Calu3 (cell line): ENCODE measurements at regions not wholly inside any gene's neighbourhood (a gene's known extent, or its start where the extent isn't known, plus 50 kb on each side); places are given as distances from the start of the nearest gene placed in this dataset.

Experiments used
- BruUV-seq: library from RNA; stranded (reverse); fragments of 400-500 nt; replicated peaks from 2 replicates; lab custom pipeline; 2021; lab: Mats Ljungman, UMichigan
- CTCF ChIA-PET: fragments of 300-600 bp; sonication (Branson Sonifier 250); formaldehyde crosslinking; loops from one replicate; lab custom pipeline; 2022; ENCODE audit warnings: antibody characterized with exemption; lab: Charles Lee
- DNase-seq: peaks from one replicate; pipeline ENCODE4 v3.0.0; 2022
- H3K27ac Mint-ChIP-seq: one replicate; pipeline ENCODE4 v1.8.0; 2022; ENCODE audit warnings: mixed read lengths; ENCODE audit not compliant: unreplicated experiment
- H3K27me3 Mint-ChIP-seq: one replicate; pipeline ENCODE4 v1.8.0; 2022; ENCODE audit warnings: mixed read lengths; ENCODE audit not compliant: unreplicated experiment
- H3K36me3 Mint-ChIP-seq: one replicate; pipeline ENCODE4 v1.8.0; 2022; ENCODE audit warnings: mild to moderate bottlenecking, moderate library complexity, mixed read lengths; ENCODE audit not compliant: insufficient read depth, unreplicated experiment
- H3K4me1 Mint-ChIP-seq: one replicate; pipeline ENCODE4 v1.8.0; 2022; ENCODE audit warnings: mild to moderate bottlenecking, low read depth, mixed read lengths; ENCODE audit not compliant: unreplicated experiment
- H3K4me3 Mint-ChIP-seq: one replicate; pipeline ENCODE4 v1.8.0; 2022; ENCODE audit warnings: mild to moderate bottlenecking, low read depth, moderate library complexity, mixed read lengths; ENCODE audit not compliant: unreplicated experiment
- H3K9me3 Mint-ChIP-seq: one replicate; pipeline ENCODE4 v1.8.0; 2022; ENCODE audit warnings: low read depth, mixed read lengths; ENCODE audit not compliant: unreplicated experiment
- intact Hi-C: fragments of 100-400 bp; cut with micrococcal nuclease; formaldehyde crosslinking; loops from one replicate; pipeline ENCODE4 v1.10.0; 2022; ENCODE audit not compliant: unreplicated experiment
- TF ChIP-seq, protein P1 (sequence below): fragments of 200-600 bp; IDR thresholded peaks from one replicate; pipeline ENCODE4 v1.8.0; 2022; ENCODE audit warnings: antibody characterized with exemption; ENCODE audit not compliant: unreplicated experiment

DNA sequence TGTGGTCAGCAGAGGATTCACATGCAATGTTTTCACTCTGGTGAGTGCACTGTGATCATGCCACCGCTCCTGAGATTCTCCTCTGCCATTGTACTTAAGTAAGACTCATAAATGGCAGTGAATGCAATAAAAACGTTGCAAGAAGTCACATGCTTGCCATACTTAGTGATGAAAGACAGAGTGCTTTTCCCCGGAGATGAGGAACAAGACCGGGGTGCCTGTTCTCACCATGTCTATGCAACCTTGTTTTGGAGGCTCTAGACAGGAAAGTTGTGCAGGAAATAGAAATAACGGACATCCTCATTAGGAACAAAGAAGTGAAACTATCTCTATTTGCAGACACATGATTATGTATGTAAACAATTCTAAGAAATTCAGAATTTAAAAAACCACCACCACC lies 84.7 kb upstream of the IRX2 start:
- H3K36me3 Mint-ChIP-seq, result no peaks in the 10 kb centered on the region
- no TSS peak for BruUV-seq
- H3K27me3 Mint-ChIP-seq, result no peaks in the 10 kb centered on the region

DNA sequence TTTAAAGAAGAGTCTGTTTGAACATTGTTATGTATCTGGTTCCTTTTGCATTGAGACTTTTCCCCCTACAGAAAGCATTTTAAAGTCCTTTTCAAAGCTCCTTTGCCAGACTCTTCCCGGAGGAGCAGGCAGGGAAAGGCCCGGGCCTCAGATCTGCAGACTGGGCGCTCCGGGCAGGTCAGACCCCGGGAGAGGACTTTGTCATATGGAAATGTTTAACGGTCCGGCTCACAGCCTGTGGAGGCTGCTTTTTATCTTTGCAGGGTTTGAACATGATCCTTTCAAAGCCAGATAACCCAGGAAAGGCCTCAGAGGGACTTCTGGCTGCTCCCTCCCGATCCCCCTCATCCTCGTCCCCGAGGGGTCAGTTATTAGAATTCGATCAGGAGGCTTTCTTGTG lies 82.1 kb upstream of the IRX2 start:
- Mint-ChIP-seq H3K4me1 (no peaks in the 10 kb centered on the region), H3K27me3 (no peaks in the 10 kb centered on the region), H3K9me3 (peaks cover 7% of the 10 kb centered on the region), H3K4me3 (no peak overlapping the region), H3K27ac (no peak overlapping the region), H3K36me3 (no peaks in the 10 kb centered on the region)
- BruUV-seq, result no TSS peak
- intact Hi-C loops, result no loop called here
- TF ChIP-seq, protein P1, sequence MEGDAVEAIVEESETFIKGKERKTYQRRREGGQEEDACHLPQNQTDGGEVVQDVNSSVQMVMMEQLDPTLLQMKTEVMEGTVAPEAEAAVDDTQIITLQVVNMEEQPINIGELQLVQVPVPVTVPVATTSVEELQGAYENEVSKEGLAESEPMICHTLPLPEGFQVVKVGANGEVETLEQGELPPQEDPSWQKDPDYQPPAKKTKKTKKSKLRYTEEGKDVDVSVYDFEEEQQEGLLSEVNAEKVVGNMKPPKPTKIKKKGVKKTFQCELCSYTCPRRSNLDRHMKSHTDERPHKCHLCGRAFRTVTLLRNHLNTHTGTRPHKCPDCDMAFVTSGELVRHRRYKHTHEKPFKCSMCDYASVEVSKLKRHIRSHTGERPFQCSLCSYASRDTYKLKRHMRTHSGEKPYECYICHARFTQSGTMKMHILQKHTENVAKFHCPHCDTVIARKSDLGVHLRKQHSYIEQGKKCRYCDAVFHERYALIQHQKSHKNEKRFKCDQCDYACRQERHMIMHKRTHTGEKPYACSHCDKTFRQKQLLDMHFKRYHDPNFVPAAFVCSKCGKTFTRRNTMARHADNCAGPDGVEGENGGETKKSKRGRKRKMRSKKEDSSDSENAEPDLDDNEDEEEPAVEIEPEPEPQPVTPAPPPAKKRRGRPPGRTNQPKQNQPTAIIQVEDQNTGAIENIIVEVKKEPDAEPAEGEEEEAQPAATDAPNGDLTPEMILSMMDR, result no peak
- DNase-seq, result no peak
- CTCF ChIA-PET, result no interaction called here

More for the DNA sequence above, 84.7 kb upstream of the IRX2 start:
- TF ChIP-seq, protein P1, result no peak
- H3K9me3 Mint-ChIP-seq, result peaks cover 6% of the 10 kb centered on the region
- no peak for DNase-seq
- H3K4me1 Mint-ChIP-seq, result no peaks in the 10 kb centered on the region
- no peak overlapping the region for H3K4me3 Mint-ChIP-seq
- no peak overlapping the region for H3K27ac Mint-ChIP-seq
- intact Hi-C loops, result no loop called here
- CTCF ChIA-PET, result no interaction called here

DNA sequence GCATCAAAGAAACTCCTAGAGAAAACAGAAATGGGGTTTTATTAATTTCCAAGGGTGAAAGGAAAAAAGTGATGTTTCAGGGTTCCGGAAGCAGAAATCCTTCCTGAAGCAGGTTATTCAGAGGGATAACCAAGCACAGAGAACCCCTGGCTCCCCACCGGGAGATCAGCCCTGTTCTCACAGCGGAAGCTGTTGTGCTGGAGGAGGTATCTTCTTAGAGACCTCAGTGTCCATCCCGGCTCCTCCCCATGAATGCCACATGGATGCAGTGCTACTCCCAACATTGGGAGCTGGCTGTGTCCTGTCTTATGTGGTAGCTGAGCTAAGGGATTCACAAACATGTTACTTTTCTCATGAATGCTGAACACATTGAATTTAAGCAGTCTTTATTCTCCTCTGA lies 80.9 kb upstream of the IRX2 start:
- intact Hi-C loops, result no loop called here
- Mint-ChIP-seq H3K9me3 (peaks cover 4% of the 10 kb centered on the region), H3K36me3 (no peaks in the 10 kb centered on the region), H3K4me3 (no peak overlapping the region), H3K27ac (no peak overlapping the region), H3K27me3 (no peaks in the 10 kb centered on the region), H3K4me1 (no peaks in the 10 kb centered on the region)
- no TSS peak for BruUV-seq
- CTCF ChIA-PET, result no interaction called here
- no peak for DNase-seq
- TF ChIP-seq, protein P1, result no peak

DNA sequence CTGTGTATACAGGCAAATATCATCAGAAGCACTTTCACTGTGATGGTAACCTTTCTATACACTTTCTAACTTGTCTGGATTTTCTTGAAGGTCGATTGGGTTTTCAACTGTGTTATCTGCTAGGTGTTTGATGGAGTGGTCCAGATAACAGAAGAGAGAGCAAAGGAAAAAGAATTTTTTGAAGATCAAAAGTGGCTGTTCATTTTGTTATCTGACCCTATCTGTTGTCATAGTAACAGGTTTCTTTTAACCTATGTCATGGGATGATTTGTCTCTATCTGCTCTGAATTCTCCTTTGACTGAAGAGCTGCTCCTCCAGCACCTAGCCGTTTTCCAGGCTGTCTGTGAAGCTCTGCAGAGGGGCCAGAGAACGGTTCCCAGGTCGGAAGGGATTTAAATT lies 77.8 kb upstream of the IRX2 start:
- Mint-ChIP-seq H3K4me3 (no peak overlapping the region), H3K9me3 (peaks cover 7% of the 10 kb centered on the region), H3K27me3 (no peaks in the 10 kb centered on the region), H3K4me1 (no peaks in the 10 kb centered on the region), H3K36me3 (no peaks in the 10 kb centered on the region), H3K27ac (no peak overlapping the region)
- intact Hi-C loops, result no loop called here
- CTCF ChIA-PET, result no interaction called here
- no TSS peak for BruUV-seq
- TF ChIP-seq, protein P1, result no peak
- no peak for DNase-seq
